K562 (cell line): ENCODE measurements at regions not wholly inside any gene's neighbourhood (a gene's known extent, or its start where the extent isn't known, plus 50 kb on each side); places are given as distances from the start of the nearest gene placed in this dataset.

Source experiments
- ATAC-seq: fragments of 200-7000 bp; cut with Tn5 transposase; 3 replicates; pipeline ENCODE4 v1.9.1; 2020; ENCODE audit warnings: moderate library complexity
- BruUV-seq: library from RNA; stranded (reverse); fragments of 400-500 nt; replicated peaks from 2 replicates; lab custom pipeline; 2021; lab: Mats Ljungman, UMichigan
- CTCF ChIA-PET: fragments of 300-600 bp; formaldehyde crosslinking; extraction: SDS; loops from one replicate; lab custom pipeline; 2021; ENCODE audit warnings: low intra/inter-chr PET ratio; lab: Yijun Ruan, JAX
- POLR2A ChIA-PET: fragments of 300-600, 350-650 bp; sonication (Branson Sonifier 250); formaldehyde crosslinking; extraction: SDS; loops from one replicate; lab custom pipeline; 2021; ENCODE audit warnings: antibody characterized with exemption, inconsistent platforms; lab: Yijun Ruan, JAX
- DNase-seq, 4 experiments: peaks; one replicate each; pipeline versions ENCODE4 v3.0.0 to v3.0.0-alpha.2; 2011 to 2018; ENCODE audit warnings: low spot score in 3 of 4, mixed read lengths in 3 of 4; ENCODE audit errors: extremely low read depth in 1 of 4
- FAIRE-seq: peaks from 2 replicates; lab custom pipeline; 2011; peaks lifted over from hg19 to GRCh38; lab: Jason Lieb, UNC
- H2AFZ ChIP-seq: 2 replicates; pipeline ENCODE4 v1.6.0; 2011; ENCODE audit warnings: low read depth, low read length, control low read depth, inconsistent platforms
- H3K27ac ChIP-seq: fragments of 200-600 bp; 3 replicates; pipeline ENCODE4 v1.8.0; 2011; ENCODE audit warnings: low read depth, mild to moderate bottlenecking, control low read depth, inconsistent platforms, low read length, moderate library complexity, mixed read lengths; ENCODE audit errors: extremely low read depth
- H3K27me3 ChIP-seq, 2 experiments: fragments of 300-600 bp in 1 of 2; 2 replicates in 1 of 2; 3 replicates in 1 of 2; pipeline versions ENCODE4 v1.6.0 to v1.8.0; 2011; ENCODE audit warnings: inconsistent platforms in 2 of 2, low read length in 2 of 2, mild to moderate bottlenecking in 1 of 2, mixed read lengths in 1 of 2, moderate library complexity in 1 of 2; ENCODE audit not compliant: control insufficient read depth in 2 of 2, insufficient read depth in 2 of 2
- H3K36me3 ChIP-seq: fragments of 300-600 bp; 3 replicates; pipeline ENCODE4 v1.8.0; 2011; ENCODE audit warnings: mild to moderate bottlenecking, low read length, inconsistent platforms; ENCODE audit not compliant: control insufficient read depth, insufficient read depth
- H3K4me1 ChIP-seq, 2 experiments: fragments of 200-600 bp in 1 of 2; replicated peaks in 1 of 2; 2 replicates in 1 of 2; 3 replicates in 1 of 2; pipeline versions ENCODE4 v1.5.1 to v1.8.0; 2011; ENCODE audit warnings: inconsistent platforms in 2 of 2, low read length in 2 of 2, mild to moderate bottlenecking in 1 of 2, mixed read lengths in 1 of 2, moderate library complexity in 1 of 2; ENCODE audit not compliant: control insufficient read depth in 2 of 2, insufficient read depth in 2 of 2
- H3K4me2 ChIP-seq: 2 replicates; pipeline ENCODE4 v1.6.1; 2011; ENCODE audit warnings: low read length, control low read depth, inconsistent platforms, mixed read lengths; ENCODE audit not compliant: insufficient read depth
- H3K4me3 ChIP-seq: fragments of 200-600 bp; sonication (generic), shearing (Covaris generic); 2 replicates; pipeline ENCODE4 v1.5.1; 2016; ENCODE audit warnings: control low read depth, inconsistent platforms
- H3K79me2 ChIP-seq: fragments of 200-600 bp; 3 replicates; pipeline ENCODE4 v1.8.0; 2011; ENCODE audit warnings: low read length, inconsistent platforms; ENCODE audit not compliant: control insufficient read depth, insufficient read depth
- H3K9ac ChIP-seq, 2 experiments: 2 replicates each; pipeline versions ENCODE4 v1.6.0 to v1.6.1; 2011; ENCODE audit warnings: low read depth in 2 of 2, low read length in 2 of 2, control low read depth in 1 of 2, inconsistent platforms in 1 of 2, mild to moderate bottlenecking in 1 of 2, mixed read lengths in 1 of 2; ENCODE audit not compliant: insufficient read depth in 1 of 2
- H3K9me1 ChIP-seq: one replicate; pipeline ENCODE4 v1.6.0; 2011; ENCODE audit warnings: inconsistent platforms, mild to moderate bottlenecking, low read length, moderate library complexity; ENCODE audit not compliant: control insufficient read depth, insufficient read depth
- H3K9me3 ChIP-seq: replicated peaks from 2 replicates; pipeline ENCODE4 v1.5.1; 2011; ENCODE audit warnings: low read depth, low read length, inconsistent platforms; ENCODE audit not compliant: control insufficient read depth, insufficient read depth
- H4K20me1 ChIP-seq: replicated peaks from 2 replicates; pipeline ENCODE4 v1.6.1; 2011; ENCODE audit warnings: low read length, inconsistent platforms, mixed read lengths; ENCODE audit not compliant: control insufficient read depth, insufficient read depth
- CLOCK ChIP-seq: fragments of 250-450 bp; sonication (Bioruptor Pico); IDR thresholded peaks from 2 replicates; pipeline ENCODE4 v1.4.0; 2020; ENCODE audit warnings: mild to moderate bottlenecking, moderate library complexity, borderline replicate concordance
- CREM ChIP-seq: IDR thresholded peaks from 2 replicates; pipeline ENCODE4 v1.6.1; 2014; ENCODE audit warnings: antibody characterized with exemption, low read depth
- HNRNPK ChIP-seq: fragments of 200-400 bp; formaldehyde crosslinking; IDR thresholded peaks from one replicate; pipeline ENCODE4 v1.6.1; 2018; ENCODE audit warnings: mild to moderate bottlenecking, low read depth, low read length; ENCODE audit not compliant: poor library complexity, severe bottlenecking
- WGBS: fragments of 100-300 bp; shearing (Covaris generic); methylation state at CpG from one replicate; pipeline ENCODE4 v1.1.6; 2016; ENCODE audit warnings: low coverage, mixed read lengths; ENCODE audit not compliant: insufficient coverage; ENCODE audit errors: missing lambda C conversion rate; 5-methylcytosine and 5-hydroxymethylcytosine counted together
- in situ Hi-C: fragments of 300-500 bp; cut with MboI; formaldehyde crosslinking; loops from 4 replicates; pipeline ENCODE4 v1.15.0; 2018; ENCODE audit warnings: inconsistent platforms, mixed read lengths
- intact Hi-C: fragments of 100-400 bp; cut with micrococcal nuclease; formaldehyde crosslinking; loops from 2 replicates; pipeline ENCODE4 v1.14.2; 2022

- intact Hi-C loops: no loop called here
- DNase-seq (no peak), FAIRE-seq (no peak), ATAC-seq (no peak)
- Histone ChIP-seq H3K4me2 (no peak overlapping the region), H3K27ac (no peak overlapping the region), H3K27me3 (no peaks in the 10 kb centered on the region), H2AFZ (no peak overlapping the region), H3K9me3 (no peaks in the 10 kb centered on the region), H3K4me3 (no peak overlapping the region), H3K36me3 (no peaks in the 10 kb centered on the region), H3K9me1 (no peaks in the 10 kb centered on the region), H3K9ac (no peak overlapping the region), H4K20me1 (no peaks in the 10 kb centered on the region), H3K4me1 (no peaks in the 10 kb centered on the region), H3K79me2 (no peaks in the 10 kb centered on the region)
- ChIA-PET POLR2A (no interaction called here), CTCF (no interaction called here)
- no TSS peak for BruUV-seq
- 0% methylated on average over 1 of the region's 1 CpG for WGBS
- TF ChIP-seq CLOCK (CRISPR knock-in tag): no peak
- in situ Hi-C loops: no loop called here
Observed at GRCh38 chr3:188940573-188940932, 231.2 kb upstream of the TPRG1 start.

- Histone ChIP-seq H4K20me1 (no peaks in the 10 kb centered on the region), H3K9me1 (no peaks in the 10 kb centered on the region), H3K4me2 (no peak overlapping the region), H3K9ac (no peak overlapping the region), H3K9me3 (no peaks in the 10 kb centered on the region)
- ATAC-seq: no peak
- CTCF ChIA-PET: no interaction called here
- no peak for TF ChIP-seq CREM
- TF ChIP-seq HNRNPK: no peak
- TF ChIP-seq, all 486 proteins: peak for 0
- Histone ChIP-seq H3K27ac (no peak overlapping the region), H3K27me3 (no peaks in the 10 kb centered on the region), H2AFZ (no peak overlapping the region), H3K4me1 (no peaks in the 10 kb centered on the region), H3K36me3 (no peaks in the 10 kb centered on the region), H3K79me2 (no peaks in the 10 kb centered on the region), H3K4me3 (no peak overlapping the region)
- no TSS peak for BruUV-seq
- intact Hi-C loops: no loop called here
- 0% methylated on average over 3 of the region's 3 CpGs for WGBS
- in situ Hi-C loops: no loop called here
- POLR2A ChIA-PET: no interaction called here
- DNase-seq (no peak), FAIRE-seq (no peak)
Observed at GRCh38 chr3:188941103-188941502, 230.7 kb upstream of the TPRG1 start.
